Skeletal muscle cell (primary cell): ENCODE measurements at regions not wholly inside any gene's neighbourhood (a gene's known extent, or its start where the extent isn't known, plus 50 kb on each side); places are given as distances from the start of the nearest gene placed in this dataset.
"Not testable (repeated sequence)": the region's sequence is repeated elsewhere in the genome, so short reads cannot be mapped to it uniquely, and the experiment has no call there.

ENCODE experiments used
- DNase-seq: peaks from one replicate; pipeline ENCODE4 v3.0.0-alpha.2; 2010; ENCODE audit warnings: low read depth
- H3K4me3 ChIP-seq: 2 replicates; pipeline ENCODE4 v1.5.1; 2011; ENCODE audit warnings: low read depth, mild to moderate bottlenecking, control low read depth, low read length, moderate library complexity

GRCh38 chrX:115906881-115907280 lies 263.7 kb upstream of the AGTR2 start:
- no peak for DNase-seq
- H3K4me3 ChIP-seq: no peak overlapping the region

- H3K4me3 ChIP-seq: no peak overlapping the region
- no peak for DNase-seq
Measured at GRCh38 chrX:115909017-115909416, 261.5 kb upstream of the AGTR2 start.

- no peak overlapping the region for H3K4me3 ChIP-seq
- DNase-seq: no peak
Measured at GRCh38 chrX:115911967-115912366, 258.6 kb upstream of the AGTR2 start.

GRCh38 chrX:115912372-115912897 lies 258.1 kb upstream of the AGTR2 start:
- DNase-seq: no peak
- H3K4me3 ChIP-seq: no peak overlapping the region

GRCh38 chrX:115913575-115913974 lies 257.0 kb upstream of the AGTR2 start:
- H3K4me3 ChIP-seq: no peak overlapping the region
- no peak for DNase-seq

DNA sequence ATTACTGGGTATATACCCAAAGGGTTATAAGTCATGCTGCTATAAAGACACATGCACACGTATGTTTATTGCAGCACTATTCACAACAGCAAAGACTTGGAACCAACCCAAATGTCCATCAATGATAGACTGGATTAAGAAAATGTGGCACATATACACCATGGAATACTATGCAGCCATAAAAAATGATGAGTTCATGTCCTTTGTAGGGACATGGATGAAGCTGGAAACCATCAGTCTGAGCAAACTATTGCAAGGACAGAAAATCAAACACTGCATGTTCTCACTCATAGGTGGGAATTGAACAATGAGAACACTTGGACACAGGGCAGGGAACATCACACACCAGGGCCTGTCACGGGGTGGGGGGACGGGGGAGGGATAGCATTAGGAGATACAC lies 254.9 kb upstream of the AGTR2 start:
- DNase-seq, H3K4me3 ChIP-seq: not testable (repeated sequence)

- H3K4me3 ChIP-seq: no peak overlapping the region
- DNase-seq: no peak
Measured at GRCh38 chrX:115929480-115929879, 241.1 kb upstream of the AGTR2 start.

DNA sequence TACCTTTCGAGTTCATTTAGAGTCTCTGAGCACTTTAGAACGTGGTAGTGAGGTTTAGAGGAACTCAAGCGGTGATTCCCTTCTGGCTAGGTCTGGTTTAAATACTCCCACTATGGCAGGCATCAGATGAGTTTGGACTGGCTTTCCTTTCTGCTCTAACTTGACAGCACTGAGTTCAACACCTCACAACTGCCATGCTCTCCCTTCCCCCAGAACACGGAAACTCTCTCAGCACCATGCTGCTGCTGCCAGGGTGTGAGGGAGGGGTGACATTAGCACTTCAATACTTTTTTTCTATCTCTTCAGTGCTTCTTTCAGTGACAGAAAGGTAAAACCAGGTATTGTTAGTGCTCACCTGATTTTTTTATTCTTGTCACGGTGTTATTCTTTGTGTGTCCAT lies 234.5 kb upstream of the AGTR2 start:
- no peak overlapping the region for H3K4me3 ChIP-seq
- DNase-seq: no peak

- H3K4me3 ChIP-seq: no peak overlapping the region
- no peak for DNase-seq
Measured at GRCh38 chrX:115939070-115939469, 231.5 kb upstream of the AGTR2 start.

GRCh38 chrX:115939636-115940160 lies 230.8 kb upstream of the AGTR2 start:
- DNase-seq: no peak
- H3K4me3 ChIP-seq: no peak overlapping the region

- H3K4me3 ChIP-seq: no peak overlapping the region
- no peak for DNase-seq
Measured at GRCh38 chrX:115940348-115940747, 230.2 kb upstream of the AGTR2 start.

- DNase-seq: no peak
- H3K4me3 ChIP-seq: no peak overlapping the region
Measured at GRCh38 chrX:115940888-115941332, 229.6 kb upstream of the AGTR2 start.

DNA sequence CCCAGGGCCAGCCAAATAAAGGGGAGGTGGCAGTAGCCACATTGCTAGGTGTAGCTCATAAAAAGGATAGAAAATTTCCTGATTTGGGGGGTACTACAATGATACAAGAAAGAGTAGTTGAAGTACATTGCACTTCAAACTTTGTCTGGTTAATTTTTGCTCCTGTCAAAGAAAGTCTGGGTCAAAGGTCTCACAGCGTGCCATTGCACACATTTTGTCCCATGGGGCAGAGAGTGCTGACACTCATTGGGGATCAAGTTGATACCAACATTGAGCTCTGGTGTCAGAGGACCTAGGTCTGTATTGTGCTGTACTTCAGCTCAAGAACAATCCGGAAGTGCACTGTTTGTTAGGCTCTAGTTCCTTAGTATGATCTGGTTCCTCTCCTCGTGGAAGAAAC lies 229.2 kb upstream of the AGTR2 start:
- DNase-seq: no peak
- H3K4me3 ChIP-seq: no peak overlapping the region

DNA sequence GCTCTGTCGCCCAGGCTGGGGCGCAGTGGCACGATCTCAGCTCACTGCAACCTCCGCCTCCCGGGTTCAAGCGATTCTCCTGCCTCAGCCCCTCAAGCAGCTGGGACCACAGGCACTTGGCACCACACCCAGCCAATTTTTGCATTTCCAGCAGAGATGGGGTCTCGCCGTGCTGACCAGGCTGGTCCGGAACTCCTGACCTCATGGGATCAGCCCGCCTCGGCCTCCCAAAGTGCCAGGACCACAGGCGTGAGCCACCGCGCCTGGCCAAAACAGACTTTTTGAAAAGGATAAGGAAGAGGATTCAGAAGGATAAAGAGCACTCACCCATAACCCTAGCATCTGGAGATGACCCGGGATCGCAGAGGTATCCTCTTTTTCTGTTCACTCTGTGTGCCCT lies 224.5 kb upstream of the AGTR2 start:
- H3K4me3 ChIP-seq: no peak overlapping the region
- no peak for DNase-seq

DNA sequence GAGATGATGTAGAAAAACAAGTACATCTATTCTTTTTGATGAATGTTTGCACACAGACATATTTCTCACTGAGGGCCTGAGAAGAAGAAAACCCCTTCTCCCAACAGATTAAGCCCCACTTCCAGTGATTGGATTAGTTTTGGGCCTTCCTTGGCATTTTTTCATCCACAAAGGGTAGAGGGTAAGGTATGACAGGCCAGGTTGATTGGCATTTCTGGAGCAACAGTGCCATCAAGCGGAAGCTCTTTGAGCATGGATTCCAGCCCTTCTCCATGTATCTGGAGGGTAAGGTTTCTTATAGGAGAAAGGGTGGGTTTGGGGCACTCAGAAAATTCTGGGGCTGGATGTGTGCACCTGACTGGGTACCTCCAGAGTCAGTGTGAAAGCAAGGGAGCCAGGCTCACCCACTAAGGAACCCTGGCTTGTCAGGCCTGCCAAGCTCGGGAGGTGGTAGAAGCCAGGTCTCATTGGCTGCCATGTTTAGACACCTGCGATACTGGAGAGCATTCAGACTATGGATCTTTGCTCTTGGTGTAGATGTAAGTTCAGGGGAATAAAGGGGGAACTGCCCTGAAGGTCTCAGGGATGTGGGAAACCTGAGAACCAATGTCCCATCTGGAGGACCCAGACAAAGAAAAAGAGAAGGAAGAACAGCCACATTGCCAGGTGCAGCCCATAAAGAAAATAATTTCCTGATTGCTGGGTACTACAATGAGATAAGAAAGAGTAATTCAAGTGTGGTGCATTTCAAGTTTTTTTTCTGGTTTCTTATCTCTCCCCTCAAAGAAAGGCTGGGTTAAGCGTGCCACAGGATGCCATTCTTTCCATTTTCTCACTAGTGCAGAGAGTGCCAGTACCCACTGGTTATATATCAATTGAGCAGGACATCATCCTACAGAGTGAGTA lies 222.3 kb upstream of the AGTR2 start:
- DNase-seq: no peak

GRCh38 chrX:115949900-115950822 lies 220.4 kb upstream of the AGTR2 start:
- DNase-seq: no peak
- H3K4me3 ChIP-seq: no peak overlapping the region

More for the DNA sequence above, 222.3 kb upstream of the AGTR2 start:
- no peak overlapping the region for H3K4me3 ChIP-seq

GRCh38 chrX:115952417-115953092 lies 218.0 kb upstream of the AGTR2 start:
- DNase-seq: no peak
- H3K4me3 ChIP-seq: no peak overlapping the region

DNA sequence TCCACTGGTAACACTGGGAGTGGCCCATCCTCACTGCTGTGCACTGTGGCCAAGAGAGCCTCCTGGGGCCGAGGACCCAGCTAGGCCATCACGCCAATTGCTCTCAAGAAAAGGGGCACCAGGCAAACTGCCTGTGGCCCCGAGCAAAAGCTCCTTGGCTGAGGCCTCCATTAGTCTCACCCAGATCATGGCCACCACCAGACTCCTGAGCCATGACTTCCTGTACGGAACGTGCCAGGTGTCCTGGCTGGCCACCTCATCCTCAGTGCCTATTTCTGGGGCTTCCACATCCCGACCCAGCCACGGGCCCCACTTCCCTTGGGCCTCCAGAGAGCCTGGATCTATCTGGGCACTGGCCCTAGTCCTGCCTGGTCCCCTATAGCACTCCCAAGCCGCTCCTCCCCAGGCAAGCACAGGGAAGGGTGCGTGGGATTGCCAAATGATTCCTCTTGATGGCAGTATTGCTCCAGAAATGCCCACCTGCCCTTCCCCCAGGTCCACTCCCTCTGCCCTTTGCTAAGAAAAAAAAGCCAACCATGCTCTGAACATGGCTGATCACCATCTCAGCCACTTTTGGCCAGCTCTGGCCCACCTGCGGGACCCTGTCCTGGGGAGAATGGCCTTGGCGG lies 212.6 kb upstream of the AGTR2 start:
- no peak for DNase-seq
- H3K4me3 ChIP-seq: no peak overlapping the region
